ENCODE measurements at regions not wholly inside any gene's neighbourhood (a gene's known extent, or its start where the extent isn't known, plus 50 kb on each side); places are given as distances from the start of the nearest gene placed in this dataset.

GRCh38 chr6:85261271-85261670 is 188.6 kb upstream of the NT5E start:
- H3K27ac ChIP-seq, result no peak overlapping the region
- no peaks in the 10 kb centered on the region for H3K27me3 ChIP-seq (ENCODE audit: insufficient read depth in 3 of 3, low read length in 2 of 3)
- intact Hi-C loops (cut with DNase I), result no loop called here
- H3K36me3 ChIP-seq (ENCODE audit: insufficient read depth in 1 of 2, low read depth in 1 of 2), result no peaks in the 10 kb centered on the region
- no peak for TF ChIP-seq CTCF (IDR thresholded peaks at IDR 0.05)
- H3K4me1 ChIP-seq, result no peaks in the 10 kb centered on the region
- 54 to 71% (median 59%) methylated on average over 6 of the region's 6 CpGs for WGBS, 3 donors
- H3K9me3 ChIP-seq, result no peaks in the 10 kb centered on the region
- H3K4me3 ChIP-seq, result no peak overlapping the region
- DNase-seq (no peak), ATAC-seq (no peak)

DNA sequence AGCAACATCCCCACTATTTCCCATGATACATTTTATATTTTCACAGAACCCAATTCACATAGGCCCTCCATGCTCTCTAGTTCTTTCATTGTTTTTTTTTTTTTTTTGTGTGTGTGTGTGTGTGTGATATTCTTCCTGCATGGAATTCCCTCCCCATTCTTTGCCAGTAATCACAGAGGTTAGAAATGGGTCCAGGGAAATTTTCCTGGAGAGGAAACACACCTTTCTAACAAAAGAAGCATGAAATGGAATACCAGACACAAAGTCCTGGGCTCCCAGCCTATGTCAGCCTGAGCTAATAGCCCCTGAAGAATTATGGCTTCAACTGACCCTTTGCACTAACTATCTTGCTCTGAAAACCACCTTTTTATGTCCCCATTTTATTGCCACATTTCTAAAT is 194.2 kb upstream of the NT5E start:
- Histone ChIP-seq H3K36me3 (ENCODE audit: insufficient read depth in 1 of 2, low read depth in 1 of 2) (no peaks in the 10 kb centered on the region), H3K9me3 (no peaks in the 10 kb centered on the region), H3K4me1 (no peaks in the 10 kb centered on the region), H3K4me3 (no peak overlapping the region), H3K27me3 (ENCODE audit: insufficient read depth in 3 of 3, low read length in 2 of 3) (no peaks in the 10 kb centered on the region), H3K27ac (no peak overlapping the region)
- DNase-seq, result no peak
- no peak for TF ChIP-seq CTCF (IDR thresholded peaks at IDR 0.05)
- intact Hi-C loops (cut with DNase I), result no loop called here
- ATAC-seq, result no peak

DNA sequence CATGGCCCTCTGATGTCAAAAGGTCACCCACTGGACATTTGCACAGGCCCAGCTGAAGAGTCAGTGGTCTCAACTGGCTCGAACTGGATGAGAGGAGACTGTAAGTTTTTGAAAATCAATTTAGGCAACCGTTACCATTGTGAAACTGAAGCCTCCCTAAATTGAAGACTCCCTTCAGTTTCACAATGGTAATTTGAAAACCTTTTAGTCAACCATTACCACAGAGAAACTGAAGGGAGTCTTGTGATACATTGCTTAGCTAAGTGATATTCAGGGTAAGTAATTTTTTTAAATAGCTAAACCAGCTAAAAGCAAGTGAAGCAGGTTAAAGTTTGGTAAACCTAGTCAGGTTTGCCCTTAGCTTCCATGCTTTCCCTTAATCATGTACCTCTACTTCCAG is 197.3 kb upstream of the NT5E start:
- Histone ChIP-seq H3K4me1 (no peaks in the 10 kb centered on the region), H3K27ac (no peak overlapping the region), H3K27me3 (ENCODE audit: insufficient read depth in 3 of 3, low read length in 2 of 3) (no peaks in the 10 kb centered on the region), H3K9me3 (no peaks in the 10 kb centered on the region), H3K4me3 (no peak overlapping the region), H3K36me3 (ENCODE audit: insufficient read depth in 1 of 2, low read depth in 1 of 2) (no peaks in the 10 kb centered on the region)
- 60 to 75% (median 72%) methylated on average over 2 of the region's 2 CpGs for WGBS, 3 donors
- ATAC-seq, result no peak
- intact Hi-C loops (cut with DNase I), result no loop called here
- DNase-seq, result no peak
- TF ChIP-seq CTCF (IDR thresholded peaks at IDR 0.05), result no peak

- Histone ChIP-seq H3K27me3 (ENCODE audit: insufficient read depth in 3 of 3, low read length in 2 of 3) (no peaks in the 10 kb centered on the region), H3K27ac (no peak overlapping the region), H3K4me1 (no peaks in the 10 kb centered on the region), H3K4me3 (no peak overlapping the region), H3K36me3 (ENCODE audit: insufficient read depth in 1 of 2, low read depth in 1 of 2) (no peaks in the 10 kb centered on the region), H3K9me3 (no peaks in the 10 kb centered on the region)
- WGBS, 3 donors, result 49 to 60% (median 55%) methylated on average over 2 of the region's 2 CpGs
- no peak for TF ChIP-seq CTCF (IDR thresholded peaks at IDR 0.05)
- intact Hi-C loops (cut with DNase I), result no loop called here
- DNase-seq (no peak), ATAC-seq (no peak)
Measured at GRCh38 chr6:85252085-85252484, 197.8 kb upstream of the NT5E start.

DNA sequence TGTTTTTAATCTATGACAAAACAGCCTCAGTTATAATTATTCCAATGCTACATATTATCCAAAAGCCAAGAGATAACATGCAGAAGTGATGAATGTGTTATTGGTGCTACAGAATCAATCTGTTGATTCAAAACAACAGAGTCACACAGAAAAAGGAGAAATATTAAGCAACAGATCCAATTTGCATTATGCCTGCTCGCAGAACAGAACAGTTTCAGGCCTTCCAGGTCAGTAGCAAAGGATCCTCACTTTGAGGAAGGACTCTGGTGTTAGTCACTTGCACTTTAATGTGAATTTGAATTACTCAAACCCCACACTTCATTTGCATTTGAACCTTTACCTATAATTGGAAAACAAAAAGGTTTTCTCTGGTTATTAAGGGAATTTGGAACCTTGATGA is 198.6 kb upstream of the NT5E start:
- intact Hi-C loops (cut with DNase I), result no loop called here
- WGBS, 3 donors, result 42 to 54% (median 52%) methylated on average over 1 of the region's 1 CpG
- no peak for TF ChIP-seq CTCF (IDR thresholded peaks at IDR 0.05)
- Histone ChIP-seq H3K4me3 (no peak overlapping the region), H3K36me3 (ENCODE audit: insufficient read depth in 1 of 2, low read depth in 1 of 2) (no peaks in the 10 kb centered on the region), H3K9me3 (no peaks in the 10 kb centered on the region), H3K27me3 (ENCODE audit: insufficient read depth in 3 of 3, low read length in 2 of 3) (no peaks in the 10 kb centered on the region), H3K4me1 (no peaks in the 10 kb centered on the region), H3K27ac (no peak overlapping the region)
- ATAC-seq (no peak), DNase-seq (no peak)
